Occipital lobe (tissue), 1 donor: ENCODE measurements at regions not wholly inside any gene's neighbourhood (a gene's known extent, or its start where the extent isn't known, plus 50 kb on each side); places are given as distances from the start of the nearest gene placed in this dataset.
"Not testable (repeated sequence)": the region's sequence is repeated elsewhere in the genome, so short reads cannot be mapped to it uniquely, and the experiment has no call there.

Experiments
- DNase-seq: peaks from one replicate; lab custom pipeline; 2025; lab: John Stamatoyannopoulos, UW

GRCh38 chr6:23537828-23538227, 588.2 kb upstream of the NRSN1 start:
- DNase-seq = no peak

DNA sequence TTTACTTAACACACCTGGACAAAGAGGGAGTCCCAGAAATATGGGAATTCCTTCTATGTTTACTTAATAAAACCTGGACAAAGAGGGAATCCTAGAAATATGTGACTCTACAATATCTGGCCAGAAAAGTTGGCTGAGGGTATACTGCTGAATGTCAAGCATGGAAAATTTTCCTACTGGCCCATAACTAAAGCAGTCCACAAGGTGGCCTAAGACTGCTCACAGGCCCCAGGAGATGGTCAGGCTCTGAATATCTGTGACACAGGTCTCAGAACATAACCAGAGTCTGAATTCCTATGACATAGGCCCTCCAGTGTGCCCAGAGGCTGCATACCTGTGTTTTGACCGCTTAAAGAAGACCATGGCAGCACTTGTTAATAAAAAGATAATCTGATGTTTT, 578.2 kb upstream of the NRSN1 start:
- no peak for DNase-seq

DNA sequence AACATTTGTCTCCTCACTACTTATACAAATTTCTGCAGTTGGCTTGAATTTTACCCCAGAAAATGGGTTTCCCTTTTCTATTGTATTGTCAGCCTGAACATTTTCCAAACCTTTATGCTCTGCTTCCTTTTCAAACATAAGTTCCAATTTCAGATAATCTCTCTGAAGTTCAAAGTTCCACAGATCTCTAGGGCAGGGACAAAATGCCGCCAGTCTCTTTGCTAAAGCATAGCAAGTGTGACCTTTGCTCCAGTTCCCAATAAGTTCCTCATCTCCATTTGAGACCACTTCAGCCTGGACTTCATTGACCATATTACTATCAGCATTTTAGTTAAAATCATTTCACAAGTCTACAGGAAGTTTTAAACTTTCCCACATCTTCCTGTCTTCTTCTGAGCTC, 571.1 kb upstream of the NRSN1 start:
- not testable (repeated sequence) for DNase-seq

- no peak for DNase-seq
These were observed 566.2 kb upstream of the NRSN1 start for GRCh38 chr6:23559587-23560343.

DNA sequence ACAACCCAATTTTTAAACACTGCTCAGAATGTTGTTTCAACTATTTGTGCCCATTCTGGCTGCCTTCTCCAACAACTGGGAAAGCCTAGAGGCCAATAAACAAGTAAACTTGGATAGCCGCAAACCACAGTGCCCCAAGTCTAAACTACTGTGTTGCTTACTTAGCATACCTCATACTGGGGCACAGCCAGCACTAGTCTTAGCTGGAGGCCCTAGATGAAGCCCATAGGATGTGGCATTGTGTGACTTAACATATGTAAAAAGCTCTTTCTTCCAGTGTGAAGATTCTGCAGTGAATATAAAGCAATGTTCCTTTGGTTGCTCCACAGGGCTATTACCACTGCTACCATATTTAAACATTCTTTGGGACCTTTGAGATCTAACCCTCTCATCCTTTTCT, 564.3 kb upstream of the NRSN1 start:
- DNase-seq = no peak

- DNase-seq = no peak
These were observed 563.5 kb upstream of the NRSN1 start for GRCh38 chr6:23562554-23562953.

GRCh38 chr6:23563323-23563722, 562.7 kb upstream of the NRSN1 start:
- DNase-seq = no peak

DNA sequence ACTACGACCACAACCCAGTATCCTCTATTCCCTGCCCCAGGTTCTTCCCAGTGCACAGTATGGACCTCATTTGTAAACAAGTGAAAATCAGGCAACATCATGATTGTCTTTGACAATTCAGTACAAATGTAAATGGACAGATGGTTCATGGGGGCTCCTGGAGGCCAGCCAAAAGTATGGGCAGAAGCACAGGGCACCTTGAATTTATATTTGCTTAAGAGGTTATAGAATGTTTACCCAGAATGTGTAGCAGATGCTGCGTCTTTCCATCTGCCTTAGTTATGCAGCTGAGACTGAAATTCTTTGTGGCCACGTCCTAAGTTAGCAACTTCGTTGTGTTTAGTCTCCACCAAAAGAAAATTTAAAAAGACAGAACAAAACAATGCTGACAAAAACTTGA, 559.6 kb upstream of the NRSN1 start:
- DNase-seq = no peak

GRCh38 chr6:23568292-23568691, 557.7 kb upstream of the NRSN1 start:
- DNase-seq = no peak

DNA sequence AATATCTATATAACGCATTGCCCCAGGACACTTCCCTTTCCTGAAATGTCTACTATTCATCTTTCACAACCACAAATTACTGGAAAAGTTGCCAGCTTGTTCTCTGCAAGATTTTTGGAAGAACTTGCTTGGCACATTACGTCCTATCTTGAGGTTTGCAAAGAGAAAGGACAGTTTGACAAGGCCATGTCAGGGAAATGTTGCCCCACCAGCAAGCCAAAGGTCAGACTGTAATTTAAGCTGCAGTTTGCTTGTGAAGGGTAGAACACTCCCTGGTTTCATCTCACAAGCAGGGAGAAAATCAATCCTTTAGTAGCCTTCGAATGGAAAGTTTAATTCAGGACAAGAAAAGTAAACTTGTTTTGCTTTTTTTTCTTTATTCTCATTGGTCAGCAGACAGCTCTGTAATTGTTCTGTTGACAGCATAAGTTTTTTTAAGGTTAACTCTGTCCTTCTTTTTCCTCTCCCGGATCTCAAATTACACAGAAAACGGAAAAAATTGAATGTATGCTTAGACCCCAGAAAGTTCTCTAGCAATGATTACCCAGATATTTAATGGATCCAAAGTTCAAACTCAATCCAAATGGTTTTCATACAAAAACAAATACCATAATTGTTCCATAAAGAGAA, 541.8 kb upstream of the NRSN1 start:
- no peak for DNase-seq

DNA sequence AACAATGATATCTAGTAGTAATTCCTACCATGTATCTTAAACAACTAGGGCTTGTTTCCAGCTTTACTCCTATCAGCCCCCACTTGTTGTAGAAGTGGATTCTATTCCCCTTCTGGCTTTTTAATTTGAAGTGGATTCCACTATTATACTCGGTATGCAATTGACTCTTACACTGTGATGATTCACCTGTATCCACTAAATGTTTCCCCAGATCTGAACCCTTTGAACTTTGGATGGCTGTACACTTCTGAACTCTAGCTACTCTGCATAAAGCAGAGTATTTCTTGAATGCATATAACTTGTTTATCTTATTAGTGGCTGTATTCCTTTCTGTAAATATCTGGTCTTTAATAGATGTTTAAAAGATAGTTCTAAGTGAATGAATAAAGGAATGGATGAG, 538.4 kb upstream of the NRSN1 start:
- no peak for DNase-seq

DNA sequence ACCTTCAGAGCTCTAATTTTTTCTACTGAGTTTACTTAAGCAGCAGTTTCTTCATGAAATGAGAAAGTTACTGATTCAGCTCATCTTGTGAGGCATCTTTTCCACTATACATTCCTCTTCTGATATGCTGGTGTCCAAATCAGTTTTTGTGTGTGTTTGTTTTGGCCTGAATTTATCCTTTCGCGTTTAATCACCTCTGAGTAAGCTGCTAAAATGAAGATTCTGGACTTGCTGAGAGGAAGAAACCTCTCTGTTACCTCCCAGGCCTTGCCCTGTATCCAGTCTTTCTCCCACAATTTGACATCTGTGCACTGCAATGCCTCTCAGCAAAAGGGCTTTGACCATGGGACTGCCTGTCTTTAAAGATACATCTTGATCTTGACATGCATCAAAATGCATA, 536.2 kb upstream of the NRSN1 start:
- no peak for DNase-seq

GRCh38 chr6:23590498-23591126, 535.4 kb upstream of the NRSN1 start:
- no peak for DNase-seq

DNA sequence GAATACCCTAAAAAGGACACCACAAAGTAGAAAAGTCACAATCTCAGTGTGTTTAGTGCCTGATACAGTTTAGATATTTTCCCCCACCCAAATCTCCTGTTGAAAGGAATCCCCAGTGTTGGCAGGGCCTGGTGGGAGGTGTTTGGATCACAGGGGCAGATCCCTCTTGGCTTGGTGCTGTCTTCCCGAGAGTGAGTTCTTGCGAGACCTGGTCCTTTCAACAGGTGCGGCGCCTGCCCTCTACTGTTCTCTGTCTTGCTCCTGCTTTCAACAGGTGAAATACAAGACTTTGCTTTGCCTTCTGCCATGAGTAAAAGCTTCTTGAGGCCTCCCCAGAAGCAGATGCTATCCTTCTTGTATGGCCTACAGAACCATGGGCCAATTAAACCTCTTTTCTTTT, 534.3 kb upstream of the NRSN1 start:
- DNase-seq = no peak

GRCh38 chr6:23600118-23600517, 525.9 kb upstream of the NRSN1 start:
- DNase-seq = no peak

DNA sequence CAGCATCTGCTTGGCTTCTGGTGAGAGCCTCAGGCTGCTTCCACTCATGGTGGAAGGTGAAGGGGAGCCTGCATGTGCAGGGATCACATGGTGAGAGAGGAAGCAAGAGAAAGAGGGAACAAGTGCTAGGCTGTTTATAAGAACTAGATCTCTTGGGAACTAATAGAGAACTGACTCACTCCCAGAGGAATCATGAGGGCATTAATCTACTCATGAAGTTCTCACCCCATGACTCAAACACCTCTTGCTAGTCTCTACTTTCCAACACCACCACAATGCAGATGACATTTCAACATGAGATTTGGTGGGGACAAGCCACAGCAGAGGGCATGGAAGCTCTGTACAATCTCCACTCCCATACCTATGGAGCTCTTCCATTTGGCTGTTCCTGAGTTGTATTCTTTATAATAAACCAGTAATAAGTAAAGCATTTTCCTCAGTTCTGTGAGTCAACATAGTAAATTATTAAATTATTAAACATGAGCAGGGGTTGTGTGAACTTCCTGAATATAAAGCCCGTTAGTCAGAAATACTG, 524.1 kb upstream of the NRSN1 start:
- no peak for DNase-seq

DNA sequence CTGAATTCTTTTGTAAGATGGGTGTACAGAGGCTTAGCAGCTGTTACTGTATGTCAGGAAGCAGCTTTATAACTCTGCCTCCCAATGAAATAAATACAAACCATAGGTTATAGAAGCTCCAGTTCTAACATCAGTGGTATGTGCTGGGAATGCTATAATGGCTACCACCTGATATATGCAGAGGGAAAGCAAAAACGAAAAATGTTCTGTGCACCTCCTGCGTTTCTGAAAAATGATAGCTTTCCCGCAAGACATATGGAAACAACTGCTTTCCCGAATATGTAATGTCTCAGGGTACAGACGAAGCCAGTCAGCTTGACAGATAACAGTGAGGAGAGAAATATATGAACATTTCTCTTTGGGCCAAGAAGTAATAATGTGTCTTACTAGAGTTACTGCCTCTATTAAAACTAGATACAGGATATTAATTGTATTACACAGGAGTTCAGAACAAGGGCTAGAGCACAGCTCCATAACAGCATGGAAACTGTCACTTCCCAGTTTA, 517.0 kb upstream of the NRSN1 start:
- DNase-seq = no peak

GRCh38 chr6:23611776-23612381, 514.1 kb upstream of the NRSN1 start:
- no peak for DNase-seq

DNA sequence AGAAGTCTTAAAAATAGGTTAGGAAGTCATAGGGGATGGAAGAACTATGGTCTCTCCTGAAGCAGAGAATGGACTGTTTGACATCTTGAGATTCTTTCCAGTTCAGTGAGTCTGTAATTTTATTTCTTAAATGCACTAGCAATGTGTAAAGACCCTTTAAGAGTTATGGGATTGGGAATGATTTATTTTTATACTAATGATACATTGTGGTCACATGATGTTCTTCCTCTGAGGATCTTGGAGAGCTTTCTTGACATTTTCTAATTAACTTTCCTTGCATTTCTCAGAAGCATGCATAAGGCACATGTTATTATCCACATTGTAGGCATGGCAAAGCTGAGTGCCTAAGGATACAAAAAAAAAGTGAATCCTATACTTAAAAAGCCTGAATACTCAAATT, 507.6 kb upstream of the NRSN1 start:
- DNase-seq = no peak

DNA sequence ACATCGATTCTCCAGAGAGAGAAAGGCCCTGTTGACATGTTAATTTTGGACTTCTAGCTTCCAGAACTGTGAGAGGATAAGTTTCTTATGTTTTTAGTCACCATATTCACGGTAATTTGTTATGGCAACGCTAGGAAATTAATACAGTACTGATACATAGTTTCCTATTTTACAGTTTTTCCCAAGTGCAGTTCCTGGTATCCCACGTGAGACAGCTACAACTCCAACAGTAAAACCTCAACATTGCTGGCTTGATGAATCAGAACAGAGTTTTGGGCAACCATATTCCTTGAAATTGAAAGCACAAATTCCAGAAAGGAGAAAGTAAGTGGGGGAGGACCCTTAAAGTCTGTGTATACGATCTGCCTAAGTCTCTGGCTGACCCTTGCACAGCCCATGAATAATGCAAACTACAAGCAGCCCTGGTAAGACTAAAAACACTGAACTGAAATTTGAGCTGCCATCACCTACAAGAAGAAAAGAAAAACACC, 505.1 kb upstream of the NRSN1 start:
- DNase-seq = no peak

GRCh38 chr6:23630726-23631635, 495.0 kb upstream of the NRSN1 start:
- DNase-seq = no peak
